ENCODE measurements at regions not wholly inside any gene's neighbourhood (a gene's known extent, or its start where the extent isn't known, plus 50 kb on each side); places are given as distances from the start of the nearest gene placed in this dataset.

DNA sequence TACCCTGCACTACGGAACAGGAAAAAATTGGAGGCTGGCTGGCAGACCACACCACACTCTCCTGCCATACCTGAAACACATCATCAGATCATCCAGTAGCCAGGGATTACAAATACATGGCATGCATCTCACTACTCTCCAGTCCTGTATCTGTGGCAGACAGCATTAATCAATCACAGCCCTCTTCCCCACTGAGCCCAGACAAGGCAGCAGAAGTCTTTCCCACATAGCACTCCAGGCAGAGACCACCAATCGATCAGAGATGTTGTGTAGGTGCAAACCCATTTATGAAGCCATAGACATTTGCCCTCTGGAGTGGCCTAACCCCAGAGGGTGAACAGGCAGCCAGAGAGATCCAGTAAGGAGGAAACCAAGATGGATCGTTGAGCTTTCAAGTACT, 410.9 kb upstream of the PROK2 start:
- Histone ChIP-seq H3K4me2 (ENCODE audit: insufficient read depth, insufficient read length, low read length) (no peak overlapping the region), H3K23me2 (ENCODE audit: insufficient read length, low read depth, low read length, poor library complexity, severe bottlenecking) (no peaks in the 10 kb centered on the region), H3K9ac (ENCODE audit: extremely low read depth, insufficient read length, low read length) (no peak overlapping the region), H3K79me2 (ENCODE audit: insufficient read depth, low read length) (no peaks in the 10 kb centered on the region), H2AFZ (ENCODE audit: low read length) (no peak overlapping the region), H2BK20ac (ENCODE audit: low read depth, low read length, poor library complexity, severe bottlenecking) (no peak overlapping the region), H3K23ac (ENCODE audit: insufficient read length, low read depth, low read length) (no peak overlapping the region), H3K56ac (ENCODE audit: insufficient read length, low read depth, low read length) (no peak overlapping the region), H3K4ac (ENCODE audit: low read depth, low read length) (no peak overlapping the region), H3K4me1 (ENCODE audit: insufficient read depth, low read length) (no peaks in the 10 kb centered on the region), H4K8ac (replicated peaks; ENCODE audit: insufficient read length, low read depth, low read length) (no peak overlapping the region), H2AK5ac (ENCODE audit: insufficient read length, low read length) (no peak overlapping the region), H3K79me1 (ENCODE audit: insufficient read depth, low read depth, low read length, poor library complexity, severe bottlenecking) (no peaks in the 10 kb centered on the region), H2BK120ac (ENCODE audit: low read depth, low read length, poor library complexity, severe bottlenecking) (no peak overlapping the region), H4K91ac (ENCODE audit: insufficient read length, low read depth, low read length) (no peak overlapping the region), H3K18ac (ENCODE audit: insufficient read length, low read depth, low read length) (no peak overlapping the region), H4K5ac (ENCODE audit: insufficient read length, low read depth, low read length) (no peak overlapping the region), H3K14ac (ENCODE audit: insufficient read depth, low read length) (no peak overlapping the region), H2BK12ac (ENCODE audit: insufficient read length, low read depth, low read length) (no peak overlapping the region), H3T11ph (ENCODE audit: low read length) (no peak overlapping the region), H3K27ac (ENCODE audit: insufficient read length, low read depth, low read length) (no peak overlapping the region), H4K20me1 (ENCODE audit: control insufficient read depth, insufficient read depth, insufficient read length) (no peaks in the 10 kb centered on the region), H2BK5ac (ENCODE audit: insufficient read length, low read length) (no peak overlapping the region), H3K9me3 (ENCODE audit: control insufficient read depth, low read depth, low read length) (no peaks in the 10 kb centered on the region), H3K27me3 (ENCODE audit: insufficient read depth, low read length) (no peaks in the 10 kb centered on the region), H2BK15ac (ENCODE audit: low read depth, low read length) (no peak overlapping the region)
- no peak overlapping the region for H3K4me3 Mint-ChIP-seq
- WGBS (ENCODE audit: extremely low coverage, insufficient read length, low lambda C conversion rate) = no CpG with 5 or more reads among the region's 3 CpGs
- H3K9me3 Mint-ChIP-seq = peaks cover 13 to 14% of the 10 kb centered on the region in 2 experiments
- TF ChIP-seq, protein P1, sequence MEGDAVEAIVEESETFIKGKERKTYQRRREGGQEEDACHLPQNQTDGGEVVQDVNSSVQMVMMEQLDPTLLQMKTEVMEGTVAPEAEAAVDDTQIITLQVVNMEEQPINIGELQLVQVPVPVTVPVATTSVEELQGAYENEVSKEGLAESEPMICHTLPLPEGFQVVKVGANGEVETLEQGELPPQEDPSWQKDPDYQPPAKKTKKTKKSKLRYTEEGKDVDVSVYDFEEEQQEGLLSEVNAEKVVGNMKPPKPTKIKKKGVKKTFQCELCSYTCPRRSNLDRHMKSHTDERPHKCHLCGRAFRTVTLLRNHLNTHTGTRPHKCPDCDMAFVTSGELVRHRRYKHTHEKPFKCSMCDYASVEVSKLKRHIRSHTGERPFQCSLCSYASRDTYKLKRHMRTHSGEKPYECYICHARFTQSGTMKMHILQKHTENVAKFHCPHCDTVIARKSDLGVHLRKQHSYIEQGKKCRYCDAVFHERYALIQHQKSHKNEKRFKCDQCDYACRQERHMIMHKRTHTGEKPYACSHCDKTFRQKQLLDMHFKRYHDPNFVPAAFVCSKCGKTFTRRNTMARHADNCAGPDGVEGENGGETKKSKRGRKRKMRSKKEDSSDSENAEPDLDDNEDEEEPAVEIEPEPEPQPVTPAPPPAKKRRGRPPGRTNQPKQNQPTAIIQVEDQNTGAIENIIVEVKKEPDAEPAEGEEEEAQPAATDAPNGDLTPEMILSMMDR (conservative IDR thresholded peaks at IDR 0.05) = no peak
- H3K27ac Mint-ChIP-seq = no peak overlapping the region; a peak in 1 of 7 replicates
- peaks cover 3 to 9% (median 5%) of the 10 kb centered on the region in 3 experiments; a peak in 4 of 7 replicates for H3K36me3 Mint-ChIP-seq (ENCODE audit: insufficient read depth in 1 of 3, low read depth in 3 of 3)
- no peak for DNase-seq
- peaks cover 11 to 18% of the 10 kb centered on the region in 2 experiments; a peak in 3 of 4 replicates for H3K4me1 Mint-ChIP-seq
- H3K27me3 Mint-ChIP-seq (ENCODE audit: low read depth) = peaks cover 6% of the 10 kb centered on the region; the same call in 1 of the 2 replicates

Data from H9 (cell line).